Hepatic stellate cell (primary cell): ENCODE measurements at regions not wholly inside any gene's neighbourhood (a gene's known extent, or its start where the extent isn't known, plus 50 kb on each side); places are given as distances from the start of the nearest gene placed in this dataset.

Experiments used
- DNase-seq: peaks from one replicate; pipeline ENCODE4 v3.0.0; 2011; ENCODE audit warnings: low spot score

DNA sequence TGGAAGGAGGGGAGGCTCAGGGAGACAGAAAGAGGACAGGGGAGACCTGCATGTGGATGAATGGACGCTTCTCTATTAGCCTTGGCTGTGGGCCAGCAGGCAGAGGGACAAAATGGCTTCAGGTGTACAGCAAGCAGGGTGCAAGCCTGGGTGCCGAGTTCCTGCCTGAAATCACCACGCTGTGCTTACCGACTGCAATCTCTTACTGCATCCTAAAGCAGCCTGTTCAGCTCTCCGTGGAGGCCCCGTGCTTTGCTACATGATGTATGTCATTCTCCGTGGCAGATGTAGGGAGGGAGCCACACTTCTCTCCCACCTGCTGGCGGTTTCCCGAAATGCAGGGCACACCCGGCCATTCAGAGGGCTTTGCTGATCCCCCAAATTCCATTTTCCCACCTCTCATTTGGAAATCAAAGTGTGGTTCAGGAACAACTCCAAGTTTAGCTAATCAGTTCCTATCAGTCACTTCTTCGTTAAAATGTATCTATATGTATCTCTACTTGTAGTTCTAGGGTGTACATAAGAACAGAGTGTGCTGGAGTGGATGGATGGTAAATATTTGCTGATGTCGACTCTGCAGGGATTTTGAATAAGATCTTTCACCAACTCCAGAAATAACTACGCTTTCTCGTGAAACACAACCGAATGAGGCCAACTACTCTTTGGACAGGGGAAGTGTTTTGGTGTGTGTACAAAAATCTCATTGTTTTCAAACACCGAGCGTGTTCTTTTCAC is 122.3 kb upstream of the BACE2 start:
- no peak for DNase-seq

DNA sequence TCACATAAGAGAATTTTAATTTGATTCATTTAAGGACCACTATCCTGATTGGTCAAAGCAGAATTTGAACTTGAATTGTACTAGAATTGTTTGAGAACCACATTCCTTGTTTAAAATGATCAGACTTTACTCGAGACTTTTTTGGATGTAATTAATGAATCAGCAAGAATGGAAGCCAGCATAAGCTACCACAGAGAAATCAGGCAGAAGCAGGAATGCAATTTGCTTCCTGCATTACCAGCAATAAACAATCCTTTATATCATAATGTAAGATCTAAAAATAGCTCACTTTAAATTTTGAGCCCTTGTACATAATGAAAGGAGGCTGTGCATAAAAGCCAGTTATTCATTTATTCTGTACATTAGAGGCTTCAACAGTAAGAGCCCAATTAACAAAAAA is 119.8 kb upstream of the BACE2 start:
- no peak for DNase-seq

DNA sequence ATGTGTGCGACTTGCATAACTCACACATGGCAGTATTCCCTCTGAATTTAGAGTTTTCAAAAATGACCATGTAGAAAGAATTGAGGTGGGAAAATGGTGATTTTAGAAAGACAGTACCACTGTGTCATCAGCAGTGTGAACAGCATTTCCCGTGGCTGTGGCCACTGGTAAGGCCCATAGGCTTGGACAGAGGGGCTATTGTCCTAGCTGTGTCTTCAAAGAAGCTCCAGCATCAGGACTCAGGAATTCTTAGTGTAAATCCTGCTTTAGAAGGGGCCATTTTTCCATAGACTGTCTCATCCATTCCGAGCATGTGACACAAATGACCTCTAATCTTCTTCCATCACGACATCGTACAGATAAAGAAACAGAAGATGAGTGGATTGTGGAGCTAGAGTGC is 119.3 kb upstream of the BACE2 start:
- DNase-seq = no peak

DNA sequence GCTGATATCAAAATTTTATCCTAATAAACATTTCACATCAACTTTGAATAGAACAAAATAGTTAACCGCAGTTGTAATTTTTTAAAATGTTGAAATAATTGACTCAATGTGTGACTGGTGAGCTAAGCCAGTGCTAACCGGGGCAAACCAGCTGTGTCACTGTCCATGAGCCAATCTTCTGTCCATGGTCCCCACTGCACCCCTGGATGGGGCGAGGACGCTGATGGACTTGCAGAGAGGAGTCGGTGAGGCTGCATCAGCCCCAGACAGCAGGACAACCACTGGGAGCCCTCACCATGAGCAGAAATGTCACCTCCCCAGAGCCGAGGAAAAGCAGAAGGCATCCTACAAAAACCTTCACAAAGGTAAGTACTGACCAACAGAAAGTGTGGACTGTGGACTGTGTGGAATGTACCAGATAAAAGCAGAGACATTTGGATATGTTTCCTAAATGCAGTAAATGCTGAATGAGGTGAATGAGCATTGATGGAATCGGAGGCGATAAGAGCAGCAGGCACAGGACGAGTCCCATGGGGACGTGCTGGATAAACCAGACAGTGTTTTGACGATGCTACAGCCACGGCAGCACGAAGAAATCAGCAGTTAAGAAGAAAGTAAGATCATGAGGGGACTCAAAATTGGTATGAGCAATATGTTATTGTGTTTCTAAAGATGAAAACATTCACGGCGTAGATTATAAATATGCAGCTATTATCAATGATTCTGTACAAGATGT is 115.0 kb upstream of the BACE2 start:
- DNase-seq = no peak

DNA sequence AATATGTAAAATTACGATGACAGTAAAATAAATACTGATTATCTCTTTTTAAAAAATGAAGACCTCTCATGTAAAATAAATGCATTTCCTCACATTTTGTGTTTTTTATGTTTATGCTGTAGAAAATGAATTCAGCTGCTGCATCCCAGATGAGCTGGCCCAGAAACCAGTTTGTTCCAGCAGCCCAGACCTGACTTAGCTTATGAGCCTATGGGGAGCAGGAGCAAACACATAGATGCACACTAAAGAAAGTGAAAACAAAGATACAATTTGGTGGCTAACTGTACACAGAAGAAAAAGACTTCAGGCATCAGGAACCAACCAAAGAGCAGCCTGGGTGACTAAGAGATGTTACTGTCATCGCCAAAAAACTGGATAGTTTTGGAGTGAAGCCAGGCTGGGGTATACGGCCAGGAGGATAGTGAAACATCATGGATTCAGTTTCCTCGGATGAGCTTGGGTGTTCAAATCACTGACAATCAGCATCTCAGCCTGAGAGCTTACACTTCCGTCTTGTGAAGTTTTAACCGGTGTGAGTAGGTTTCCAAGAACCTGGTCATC is 113.9 kb upstream of the BACE2 start:
- DNase-seq = no peak

DNA sequence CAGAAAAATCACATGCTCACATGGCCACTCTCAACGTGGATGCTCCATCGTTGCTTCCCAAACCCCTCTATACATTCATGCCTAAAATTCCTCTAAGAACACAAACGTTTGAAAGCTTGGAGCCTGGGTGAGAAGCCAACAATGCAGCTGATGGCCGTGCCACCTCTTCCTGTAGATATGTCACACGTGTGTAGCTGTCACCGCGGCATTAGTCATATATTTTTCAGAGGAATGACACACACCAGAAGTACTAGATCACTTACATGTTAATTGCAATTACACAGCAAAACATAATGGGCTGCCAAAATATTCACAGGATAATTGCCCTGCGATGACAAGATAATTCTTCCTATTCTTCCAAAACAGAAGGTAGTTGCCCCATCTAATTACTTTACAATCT is 112.7 kb upstream of the BACE2 start:
- no peak for DNase-seq

DNA sequence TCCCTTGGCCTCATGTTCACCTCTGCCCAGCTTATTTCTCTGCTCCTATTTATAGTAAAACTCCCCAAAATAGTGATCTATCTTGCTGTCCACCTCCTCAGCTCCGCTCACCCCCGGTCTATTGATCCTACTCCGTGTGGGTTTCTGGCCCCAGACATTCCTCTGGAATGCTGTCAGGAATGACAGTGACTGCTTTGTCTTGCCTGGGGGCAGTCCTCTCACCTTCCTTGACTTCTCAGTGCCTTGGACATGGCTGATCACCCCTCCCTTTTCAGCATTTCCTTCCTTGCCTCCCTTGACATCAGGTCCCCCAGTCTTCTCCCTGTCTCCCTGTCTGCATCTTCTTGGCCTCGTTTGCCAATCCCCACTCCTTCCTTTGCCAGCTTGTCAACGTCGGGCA is 108.1 kb upstream of the BACE2 start:
- no peak for DNase-seq

DNA sequence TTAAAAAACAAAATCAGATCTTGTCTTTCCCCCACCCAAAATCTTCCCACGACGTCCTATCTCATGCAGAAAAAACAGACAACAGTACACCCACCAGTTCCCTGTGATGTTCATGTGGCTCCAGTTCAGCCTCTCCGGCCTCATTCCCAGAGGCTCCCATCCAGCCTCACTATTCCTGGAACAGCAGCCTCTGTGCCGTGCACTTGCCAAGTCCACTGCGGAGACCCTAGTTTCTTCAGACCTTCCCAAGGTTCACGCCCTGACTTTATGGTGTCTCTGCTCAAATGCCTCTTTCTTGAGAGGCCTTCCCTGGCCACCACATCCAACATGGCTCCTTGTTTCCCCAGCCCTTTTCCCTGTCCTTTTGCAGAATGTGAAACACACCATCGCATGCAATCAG is 106.3 kb upstream of the BACE2 start:
- DNase-seq = no peak

DNA sequence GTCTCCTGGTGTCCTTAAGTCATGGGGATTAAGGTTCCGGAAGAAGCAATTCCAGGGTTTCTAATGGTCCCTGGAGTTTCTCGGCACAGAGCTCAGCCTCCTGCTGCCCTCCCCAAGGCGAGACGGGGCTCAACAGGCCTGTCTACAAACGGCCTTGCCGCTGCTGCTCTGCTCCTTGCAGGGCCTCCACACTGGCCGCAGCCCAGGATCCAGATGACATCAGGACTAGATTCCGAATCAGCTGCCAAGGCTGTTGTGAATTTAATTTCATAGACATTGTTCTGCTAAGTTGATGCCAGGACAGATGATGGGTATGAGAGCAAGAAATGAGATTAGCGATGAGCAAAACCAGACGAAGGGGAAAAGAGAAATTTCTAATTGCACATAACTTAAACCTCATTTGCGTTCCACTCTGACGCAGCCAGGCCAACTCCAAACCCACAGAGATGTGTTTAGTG is 103.6 kb upstream of the BACE2 start:
- no peak for DNase-seq

DNA sequence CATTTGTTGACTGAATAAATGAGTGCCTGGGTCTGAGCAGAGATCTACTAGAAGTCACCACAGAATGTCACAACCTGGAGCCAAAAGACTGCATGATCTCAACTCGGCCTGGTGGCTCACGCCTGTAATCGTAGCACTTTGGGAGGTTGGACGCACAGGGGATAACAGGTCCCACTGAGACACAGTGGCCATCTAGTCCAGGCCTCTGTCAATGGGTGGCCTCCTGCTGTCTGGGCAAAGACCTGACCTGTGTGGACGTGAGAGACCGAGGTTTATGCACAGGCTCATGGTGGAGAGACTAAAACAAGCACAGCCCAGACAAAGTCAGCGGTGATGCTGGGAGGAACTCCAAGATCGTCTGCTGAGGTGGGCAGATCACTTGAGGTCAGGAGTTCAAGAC is 103.0 kb upstream of the BACE2 start:
- DNase-seq = no peak

DNA sequence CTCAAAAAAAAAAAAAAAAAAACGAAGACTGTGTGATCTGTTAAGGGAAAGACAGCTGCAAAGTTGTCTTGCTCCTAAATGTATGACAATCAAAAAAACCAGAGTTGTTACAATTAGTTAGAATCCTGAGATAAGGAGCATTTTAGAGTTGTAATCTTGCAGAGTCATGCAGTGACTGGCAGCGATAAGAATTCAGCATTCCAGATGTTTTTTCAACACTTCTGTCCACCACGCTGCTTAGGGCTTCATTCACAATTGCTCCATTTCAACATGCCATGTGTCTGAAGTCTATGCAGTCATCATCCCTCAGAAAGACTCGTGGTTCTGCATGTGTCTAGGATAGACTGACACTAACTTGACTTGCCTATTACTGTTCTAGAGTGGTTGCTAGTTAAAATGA is 102.4 kb upstream of the BACE2 start:
- DNase-seq = no peak

DNA sequence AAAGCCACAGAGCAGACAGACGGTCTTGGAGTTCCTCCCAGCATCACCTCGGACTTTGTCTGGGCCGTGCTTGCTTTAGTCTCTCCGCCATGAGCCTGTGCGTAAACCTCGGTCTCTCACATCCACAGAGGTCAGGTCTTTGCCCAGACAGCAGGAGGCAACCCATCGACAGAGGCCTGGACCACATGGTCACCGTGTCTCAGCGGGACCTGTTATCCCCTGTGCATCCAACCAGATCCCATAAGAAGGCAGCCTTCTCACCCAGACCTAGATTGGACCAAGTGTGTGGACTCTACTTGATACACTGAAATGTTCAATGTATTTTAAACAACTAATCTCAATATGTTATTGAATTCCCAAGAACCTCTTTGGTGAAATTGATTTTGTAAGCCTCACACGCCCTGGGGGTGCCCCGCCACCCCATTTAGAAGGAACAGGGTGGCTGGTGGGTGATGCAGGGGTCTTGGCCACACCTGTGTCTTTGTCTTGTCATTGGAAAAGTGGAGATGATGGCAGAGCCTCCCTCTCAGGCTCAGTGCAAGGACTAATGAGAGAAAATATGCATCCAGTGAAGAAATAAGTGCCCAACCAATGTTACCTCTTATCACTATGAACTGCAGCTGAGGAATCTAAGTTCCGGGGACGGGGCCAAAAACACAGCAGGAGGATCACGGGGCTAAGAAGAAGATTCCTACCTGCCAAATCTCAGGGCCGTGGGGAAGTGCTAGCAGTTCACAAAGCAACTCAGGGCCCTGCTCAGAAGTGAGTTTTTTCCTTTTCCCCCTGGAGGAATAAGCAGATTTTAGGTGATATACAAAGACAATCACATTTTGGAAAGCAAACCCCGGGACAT is 101.6 kb upstream of the BACE2 start:
- DNase-seq = no peak

DNA sequence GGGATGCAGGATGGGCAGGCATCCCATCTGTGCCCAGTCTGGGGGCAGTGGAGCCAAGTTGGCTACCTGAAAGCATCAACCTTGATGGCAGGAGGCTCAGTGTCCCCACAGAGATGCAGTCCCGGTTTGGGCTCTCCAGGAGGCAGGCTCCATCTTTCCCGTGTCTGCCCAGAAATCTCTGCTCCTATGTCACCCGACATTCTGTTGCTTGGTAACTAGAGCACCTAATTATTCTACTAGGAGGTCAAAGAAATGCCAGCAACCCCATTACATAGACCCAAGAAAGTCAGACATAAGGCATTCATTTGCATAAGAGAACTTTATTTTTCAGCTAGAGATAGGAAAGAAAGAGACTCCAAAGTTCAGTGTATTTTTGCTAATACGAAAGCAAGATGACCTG is 100.3 kb upstream of the BACE2 start:
- no peak for DNase-seq

DNA sequence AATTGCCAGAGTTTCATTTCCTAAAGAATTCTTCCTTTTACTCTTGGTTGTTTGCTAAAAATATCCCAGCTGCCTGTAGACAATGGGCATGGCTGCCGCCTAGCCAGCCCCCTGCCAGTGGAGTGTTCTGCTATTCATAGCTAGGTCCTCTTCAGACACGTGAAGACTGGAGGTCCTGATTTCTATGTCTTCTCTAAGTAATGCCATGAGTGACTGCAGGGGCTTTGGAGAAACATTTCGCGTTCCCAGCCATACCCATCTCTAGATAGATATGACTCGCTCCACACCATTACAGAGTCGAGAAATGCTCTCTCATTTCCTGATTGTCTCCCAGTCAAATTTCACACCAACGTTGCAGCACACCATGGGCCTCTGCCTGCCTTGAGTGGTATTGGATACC is 99.5 kb upstream of the BACE2 start:
- no peak for DNase-seq

DNA sequence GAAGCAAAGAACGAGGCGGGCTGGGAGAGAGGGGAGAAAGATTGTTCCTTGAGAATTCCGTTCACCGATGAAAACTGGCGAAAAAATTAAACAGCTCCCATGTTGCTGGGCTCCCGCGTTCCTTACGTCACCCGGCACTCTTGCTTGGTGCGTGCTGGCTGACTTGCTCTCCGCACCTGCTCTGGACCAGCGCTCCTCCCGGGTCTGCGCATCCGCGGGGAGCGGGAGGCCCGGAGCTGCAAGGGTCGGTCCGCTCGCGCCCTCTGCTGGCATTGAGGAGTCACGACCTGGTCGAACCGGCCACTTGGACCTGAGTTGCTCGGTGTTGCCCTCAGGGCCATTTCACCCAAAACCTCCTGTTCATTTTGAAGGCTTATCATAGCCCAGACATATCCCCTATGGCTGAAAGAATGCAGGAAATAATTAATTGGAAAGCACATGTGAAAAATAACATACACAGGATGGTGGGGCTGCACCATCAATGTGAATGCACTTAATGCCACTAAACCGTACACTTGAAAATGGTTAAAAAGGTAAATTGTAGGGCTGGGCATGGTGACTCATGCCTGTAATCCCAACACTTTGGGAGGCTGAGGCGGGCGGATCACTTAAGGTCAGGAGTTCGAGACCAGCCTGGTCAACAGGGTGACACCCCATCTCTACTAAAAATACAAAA is 98.9 kb upstream of the BACE2 start:
- DNase-seq = peak; percentile 47

DNA sequence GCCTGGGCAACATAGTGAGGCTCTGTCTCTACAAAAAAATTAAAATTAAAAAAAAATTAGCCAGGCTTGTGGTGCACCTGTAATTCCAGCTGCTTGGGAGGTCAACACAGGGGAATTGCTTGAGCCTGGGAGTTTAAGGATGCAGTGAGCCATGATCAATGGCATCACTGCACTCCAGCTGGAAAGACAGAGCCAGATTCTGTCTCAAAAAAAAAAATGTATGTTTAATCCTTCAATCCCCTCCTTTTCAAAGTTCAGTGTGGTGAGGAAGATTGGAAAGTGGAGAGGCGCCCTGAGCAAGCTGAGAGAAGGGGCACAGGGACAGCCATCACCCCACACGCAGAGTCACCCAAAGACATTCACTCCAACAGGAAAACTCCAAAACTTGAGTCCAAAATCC is 97.7 kb upstream of the BACE2 start:
- DNase-seq = no peak

DNA sequence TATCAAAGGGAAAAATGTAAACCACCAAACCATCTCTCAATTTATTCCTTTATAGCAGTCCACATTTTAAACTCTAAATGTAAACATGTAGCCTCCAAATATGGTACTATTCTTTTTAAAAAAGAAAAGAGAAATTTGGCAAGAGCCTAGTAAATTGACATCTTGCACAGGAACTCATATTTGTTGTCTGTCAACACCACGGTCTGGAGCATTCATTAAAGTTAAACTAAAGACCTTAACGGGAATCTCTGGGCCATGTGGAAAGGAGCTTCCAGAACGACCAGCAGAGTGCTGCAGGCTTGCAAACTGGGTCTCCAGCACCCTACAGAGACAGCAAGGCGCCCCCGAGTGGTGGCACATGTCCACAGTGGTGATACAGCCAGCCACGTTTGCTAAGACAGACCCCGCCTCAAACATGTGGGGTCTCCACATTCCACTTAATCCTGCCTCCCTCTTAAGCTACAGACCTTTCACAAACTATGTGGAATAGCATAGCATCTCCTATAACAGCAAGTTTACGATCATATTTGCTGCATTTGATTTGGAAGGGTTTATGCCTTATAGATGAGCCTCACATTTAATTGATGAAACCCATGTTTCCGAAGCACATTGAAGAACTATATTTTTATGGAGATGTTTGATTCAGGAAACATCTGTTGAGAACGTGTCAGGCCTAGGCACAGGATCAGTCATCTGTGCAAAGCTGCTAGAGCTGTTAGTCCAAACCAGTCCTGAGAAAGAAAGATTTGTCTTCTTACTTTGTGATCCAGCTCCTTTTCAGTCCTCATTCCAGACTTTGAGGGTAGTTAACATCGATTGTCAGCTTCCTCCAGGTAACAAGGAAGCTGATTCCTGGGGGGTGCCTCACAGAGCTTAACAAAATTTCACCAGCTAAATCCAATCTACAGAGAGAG is 96.4 kb upstream of the BACE2 start:
- DNase-seq = no peak

DNA sequence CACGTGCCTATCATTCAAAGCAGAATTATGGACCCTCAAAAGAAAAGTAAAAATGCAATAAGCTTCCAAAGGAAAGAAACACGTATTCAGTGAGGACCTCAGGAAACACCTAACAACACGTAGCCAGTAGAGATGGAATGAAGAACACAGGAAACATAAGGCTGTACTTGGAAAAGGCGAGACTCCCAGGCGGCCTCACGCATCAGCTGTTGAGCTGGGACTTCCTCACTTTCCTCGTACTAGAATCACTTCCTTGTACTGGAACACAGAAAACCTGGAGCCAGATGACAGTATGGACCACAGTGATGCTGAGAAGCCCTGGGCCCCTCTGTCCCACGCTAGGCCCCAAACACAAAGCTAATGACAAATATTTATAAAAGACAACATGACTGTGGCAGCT is 94.4 kb upstream of the BACE2 start:
- DNase-seq = no peak

DNA sequence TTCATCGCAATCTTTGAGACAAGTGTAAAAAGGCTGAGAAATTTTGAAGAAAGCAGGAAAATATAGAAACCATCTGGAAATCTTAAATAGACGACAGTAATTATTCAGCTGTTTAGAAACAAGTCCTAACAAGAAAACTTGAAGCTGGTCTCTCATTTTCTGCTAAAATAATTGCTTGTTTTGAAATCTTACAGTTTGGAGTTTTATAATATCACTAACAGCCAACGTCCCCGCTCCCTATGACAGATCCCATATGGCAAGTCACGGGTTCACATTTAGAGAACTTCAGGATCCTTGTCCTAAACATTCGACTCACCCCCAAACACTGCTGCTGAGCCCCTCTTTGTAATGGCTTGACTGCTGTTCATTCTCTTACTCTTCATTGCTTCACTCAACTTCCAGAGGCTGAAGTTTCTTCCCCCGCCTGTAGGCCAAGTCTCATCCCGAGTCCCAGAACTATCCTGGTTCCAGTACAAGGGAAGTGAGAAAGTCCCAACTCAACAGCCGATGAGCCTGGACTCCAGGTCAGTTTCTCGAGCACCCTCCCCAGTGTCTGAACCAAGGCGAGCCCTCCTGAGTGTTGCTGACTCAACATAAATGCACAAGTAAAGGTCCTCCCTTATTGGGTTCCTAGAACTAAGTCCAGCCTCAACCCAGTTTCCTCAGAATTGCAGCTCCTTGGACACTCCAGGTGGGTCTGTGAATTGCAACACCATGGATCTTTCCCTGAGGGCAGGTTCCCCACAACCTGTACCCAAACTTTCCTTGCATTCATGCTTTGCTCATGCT is 93.4 kb upstream of the BACE2 start:
- no peak for DNase-seq

DNA sequence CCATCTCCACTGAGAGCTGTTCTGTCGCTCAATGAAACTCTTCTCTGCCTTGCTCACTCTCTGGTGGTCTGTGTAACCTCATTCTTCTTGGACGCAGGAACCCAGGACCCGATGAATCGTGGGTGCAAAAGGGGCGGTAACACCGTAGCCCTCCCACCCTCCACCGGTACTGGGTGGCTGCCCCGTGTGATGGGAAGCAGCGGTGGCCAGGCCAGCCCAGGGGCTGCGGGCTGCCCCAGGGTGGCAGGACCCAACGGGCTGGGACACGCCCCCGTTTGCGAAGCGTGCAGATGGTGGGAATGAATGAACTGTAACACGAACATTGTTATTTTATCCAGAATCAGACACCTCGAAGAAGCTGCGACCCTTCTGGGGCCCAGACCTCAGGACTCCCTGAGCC is 92.3 kb upstream of the BACE2 start:
- no peak for DNase-seq
